ENCODE measurements at regions not wholly inside any gene's neighbourhood (a gene's known extent, or its start where the extent isn't known, plus 50 kb on each side); places are given as distances from the start of the nearest gene placed in this dataset.

DNA sequence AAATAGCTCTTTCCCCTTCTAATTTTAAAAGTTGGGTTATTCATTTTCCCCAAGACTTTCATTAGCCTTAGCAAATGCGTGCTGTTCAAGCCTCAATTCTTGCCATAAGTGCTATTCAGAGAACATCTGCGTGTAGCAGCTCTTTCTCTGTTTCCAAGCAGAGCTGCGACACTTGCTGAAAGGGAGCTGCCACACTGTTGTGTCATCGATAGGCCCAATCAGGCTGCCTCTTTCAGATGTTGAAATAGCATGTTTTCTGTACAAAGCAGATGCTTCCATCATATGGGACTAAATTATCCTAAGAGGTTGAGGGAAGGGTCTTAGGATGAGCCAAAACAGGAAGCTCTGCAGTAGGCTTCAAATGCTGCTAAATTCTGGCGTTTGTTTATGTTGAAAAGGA, 220.9 kb upstream of the CDC14C start:
- no peak overlapping the region for H3K4me3 ChIP-seq (ENCODE audit: insufficient read length, low read depth)
- no peak overlapping the region for H3K9ac ChIP-seq (ENCODE audit: insufficient read length, low read depth)
- no peaks in the 10 kb centered on the region for H3K36me3 ChIP-seq (ENCODE audit: insufficient read depth, insufficient read length, low read length)
- TF ChIP-seq YY1 (IDR thresholded peaks at IDR 0.05; ENCODE audit: insufficient read depth, insufficient read length) = no peak
- no peak for TF ChIP-seq ZNF274 (IDR thresholded peaks at IDR 0.05; ENCODE audit: low read depth, low read length)
- TF ChIP-seq SUZ12 (IDR thresholded peaks at IDR 0.05; ENCODE audit: extremely low read depth, insufficient read depth, insufficient read length) = no peak
- no peaks in the 10 kb centered on the region for H3K4me1 ChIP-seq (ENCODE audit: insufficient read depth, insufficient read length)
- no peaks in the 10 kb centered on the region for H3K27me3 ChIP-seq (ENCODE audit: insufficient read depth, insufficient read length)
- DNase-seq (ENCODE audit: low read depth, low spot score) = no peak
- no peaks in the 10 kb centered on the region for H3K9me3 ChIP-seq (ENCODE audit: insufficient read depth, low read length)

- Histone ChIP-seq H3K36me3 (ENCODE audit: insufficient read depth, insufficient read length, low read length) (no peaks in the 10 kb centered on the region), H3K27me3 (ENCODE audit: insufficient read depth, insufficient read length) (no peaks in the 10 kb centered on the region), H3K9me3 (ENCODE audit: insufficient read depth, low read length) (no peaks in the 10 kb centered on the region), H3K4me3 (ENCODE audit: insufficient read length, low read depth) (no peak overlapping the region), H3K9ac (ENCODE audit: insufficient read length, low read depth) (no peak overlapping the region), H3K4me1 (ENCODE audit: insufficient read depth, insufficient read length) (no peaks in the 10 kb centered on the region)
- no peak for DNase-seq (ENCODE audit: low read depth, low spot score)
- TF ChIP-seq YY1 (IDR thresholded peaks at IDR 0.05; ENCODE audit: insufficient read depth, insufficient read length) (no peak), SUZ12 (IDR thresholded peaks at IDR 0.05; ENCODE audit: extremely low read depth, insufficient read depth, insufficient read length) (no peak), ZNF274 (IDR thresholded peaks at IDR 0.05; ENCODE audit: low read depth, low read length) (no peak)
Observed at GRCh38 chr7:48708122-48708521, 216.2 kb upstream of the CDC14C start.

GRCh38 chr7:48708635-48709034, 215.7 kb upstream of the CDC14C start:
- H3K36me3 ChIP-seq (ENCODE audit: insufficient read depth, insufficient read length, low read length) = no peaks in the 10 kb centered on the region
- TF ChIP-seq ZNF274 (IDR thresholded peaks at IDR 0.05; ENCODE audit: low read depth, low read length) (no peak), YY1 (IDR thresholded peaks at IDR 0.05; ENCODE audit: insufficient read depth, insufficient read length) (no peak), SUZ12 (IDR thresholded peaks at IDR 0.05; ENCODE audit: extremely low read depth, insufficient read depth, insufficient read length) (no peak)
- no peaks in the 10 kb centered on the region for H3K4me1 ChIP-seq (ENCODE audit: insufficient read depth, insufficient read length)
- peak; percentile 32 for DNase-seq (ENCODE audit: low read depth, low spot score)
- no peaks in the 10 kb centered on the region for H3K27me3 ChIP-seq (ENCODE audit: insufficient read depth, insufficient read length)
- H3K4me3 ChIP-seq (ENCODE audit: insufficient read length, low read depth) = no peak overlapping the region
- no peaks in the 10 kb centered on the region for H3K9me3 ChIP-seq (ENCODE audit: insufficient read depth, low read length)
- H3K9ac ChIP-seq (ENCODE audit: insufficient read length, low read depth) = no peak overlapping the region

DNA sequence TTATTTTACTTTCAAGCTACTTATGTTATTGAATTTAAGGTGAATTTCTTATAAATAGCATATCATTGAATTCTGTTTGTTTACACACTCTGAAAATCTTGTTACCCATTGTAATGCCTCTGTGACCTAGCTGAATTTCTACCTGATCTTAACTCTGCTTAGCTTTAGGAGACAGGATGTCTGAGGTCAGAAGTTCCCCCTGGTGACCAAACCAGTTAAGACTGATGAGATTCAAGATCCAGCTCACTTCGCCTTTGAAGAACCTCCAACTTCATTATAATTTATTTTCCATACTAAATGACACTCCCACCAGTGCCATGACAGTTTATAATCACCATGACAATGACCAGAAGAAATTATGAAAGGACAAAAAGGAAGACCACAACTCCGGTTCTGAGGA, 213.4 kb upstream of the CDC14C start:
- Histone ChIP-seq H3K9ac (ENCODE audit: insufficient read length, low read depth) (no peak overlapping the region), H3K36me3 (ENCODE audit: insufficient read depth, insufficient read length, low read length) (no peaks in the 10 kb centered on the region), H3K9me3 (ENCODE audit: insufficient read depth, low read length) (no peaks in the 10 kb centered on the region), H3K27me3 (ENCODE audit: insufficient read depth, insufficient read length) (no peaks in the 10 kb centered on the region), H3K4me1 (ENCODE audit: insufficient read depth, insufficient read length) (no peaks in the 10 kb centered on the region), H3K4me3 (ENCODE audit: insufficient read length, low read depth) (no peak overlapping the region)
- TF ChIP-seq YY1 (IDR thresholded peaks at IDR 0.05; ENCODE audit: insufficient read depth, insufficient read length) (no peak), ZNF274 (IDR thresholded peaks at IDR 0.05; ENCODE audit: low read depth, low read length) (no peak), SUZ12 (IDR thresholded peaks at IDR 0.05; ENCODE audit: extremely low read depth, insufficient read depth, insufficient read length) (no peak)
- DNase-seq (ENCODE audit: low read depth, low spot score) = peak; percentile 9

DNA sequence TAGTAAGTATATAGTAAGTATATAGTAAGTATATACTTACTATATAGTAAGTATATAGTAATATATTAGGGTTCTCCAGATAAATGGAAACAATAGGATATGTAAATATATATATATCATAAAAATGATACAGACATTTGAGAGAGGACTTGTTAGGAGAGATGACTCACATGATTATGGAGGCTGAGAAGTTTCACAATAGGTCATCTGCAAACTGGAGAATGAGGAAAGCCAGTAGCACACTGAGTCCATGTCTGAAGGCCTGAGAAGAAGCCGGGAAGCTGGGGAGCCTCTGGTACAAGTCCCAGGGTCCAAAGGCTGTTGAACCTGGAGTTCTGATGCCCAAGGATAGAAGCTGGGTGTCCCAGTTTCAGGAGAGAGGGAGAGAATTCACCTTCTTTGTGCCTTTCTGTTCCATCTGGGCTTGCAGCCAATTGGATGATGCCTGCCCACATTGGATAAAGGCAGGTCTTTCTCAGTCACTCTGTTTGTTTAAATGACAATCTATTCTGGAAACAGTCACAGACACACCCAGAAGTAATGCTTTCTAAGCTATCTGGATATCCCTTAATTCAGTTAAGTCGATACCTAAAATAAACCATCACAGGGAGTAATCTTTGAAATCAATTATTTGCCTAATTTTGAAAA, 205.5 kb upstream of the CDC14C start:
- TF ChIP-seq SUZ12 (IDR thresholded peaks at IDR 0.05; ENCODE audit: extremely low read depth, insufficient read depth, insufficient read length) (no peak), YY1 (IDR thresholded peaks at IDR 0.05; ENCODE audit: insufficient read depth, insufficient read length) (no peak), ZNF274 (IDR thresholded peaks at IDR 0.05; ENCODE audit: low read depth, low read length) (no peak)

GRCh38 chr7:48728799-48729198, 195.5 kb upstream of the CDC14C start:
- Histone ChIP-seq H3K9ac (ENCODE audit: insufficient read length, low read depth) (no peak overlapping the region), H3K36me3 (ENCODE audit: insufficient read depth, insufficient read length, low read length) (no peaks in the 10 kb centered on the region), H3K4me1 (ENCODE audit: insufficient read depth, insufficient read length) (no peaks in the 10 kb centered on the region), H3K27me3 (ENCODE audit: insufficient read depth, insufficient read length) (no peaks in the 10 kb centered on the region), H3K9me3 (ENCODE audit: insufficient read depth, low read length) (peaks cover 18% of the 10 kb centered on the region; the same call in 1 of the 2 replicates), H3K4me3 (ENCODE audit: insufficient read length, low read depth) (no peak overlapping the region)
- no peak for TF ChIP-seq SUZ12 (IDR thresholded peaks at IDR 0.05; ENCODE audit: extremely low read depth, insufficient read depth, insufficient read length)
- no peak for TF ChIP-seq ZNF274 (IDR thresholded peaks at IDR 0.05; ENCODE audit: low read depth, low read length)
- no peak for DNase-seq (ENCODE audit: low read depth, low spot score)

More for the DNA sequence above, 205.5 kb upstream of the CDC14C start:
- Histone ChIP-seq H3K9me3 (ENCODE audit: insufficient read depth, low read length) (peaks cover 2% of the 10 kb centered on the region; the same call in 1 of the 2 replicates), H3K27me3 (ENCODE audit: insufficient read depth, insufficient read length) (no peaks in the 10 kb centered on the region), H3K36me3 (ENCODE audit: insufficient read depth, insufficient read length, low read length) (no peaks in the 10 kb centered on the region), H3K4me3 (ENCODE audit: insufficient read length, low read depth) (no peak overlapping the region), H3K4me1 (ENCODE audit: insufficient read depth, insufficient read length) (peaks cover 2% of the 10 kb centered on the region), H3K9ac (ENCODE audit: insufficient read length, low read depth) (no peak overlapping the region)
- DNase-seq (ENCODE audit: low read depth, low spot score) = no peak

DNA sequence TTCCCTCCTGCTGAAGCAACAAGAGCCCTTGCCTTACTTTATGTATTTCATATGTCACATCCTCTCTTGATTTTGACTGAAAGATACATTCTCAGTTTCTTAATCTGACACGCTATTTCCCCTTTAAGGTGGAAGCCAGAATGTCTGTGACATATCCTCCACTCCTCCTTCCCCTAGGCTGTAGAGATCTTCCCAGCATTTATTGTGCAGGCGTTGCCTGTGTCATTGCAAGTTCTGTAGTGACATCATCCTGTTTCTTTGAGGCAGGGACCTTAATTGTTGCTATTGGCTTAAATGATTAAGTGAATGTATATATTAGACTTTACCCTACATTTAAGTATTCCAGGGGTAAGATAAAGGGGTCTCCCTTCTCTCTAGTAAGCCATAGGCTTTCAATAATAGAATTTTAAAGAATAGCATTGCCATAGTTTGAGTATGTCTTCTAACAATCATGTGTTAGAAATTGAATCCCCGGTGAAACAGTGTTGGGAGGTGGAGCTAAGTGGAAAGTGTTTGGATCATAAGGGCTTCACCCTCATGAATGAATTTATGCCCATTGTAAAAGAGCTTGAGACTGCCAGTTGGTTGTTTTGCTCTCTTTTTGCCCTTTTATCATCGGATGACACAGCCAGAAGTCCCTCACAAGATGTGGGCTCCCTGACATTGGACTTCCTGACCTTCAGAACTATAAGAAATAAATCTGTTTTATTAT, 189.5 kb upstream of the CDC14C start:
- TF ChIP-seq YY1 (IDR thresholded peaks at IDR 0.05; ENCODE audit: insufficient read depth, insufficient read length) = no peak
- no peak for TF ChIP-seq ZNF274 (IDR thresholded peaks at IDR 0.05; ENCODE audit: low read depth, low read length)
- no peak for TF ChIP-seq SUZ12 (IDR thresholded peaks at IDR 0.05; ENCODE audit: extremely low read depth, insufficient read depth, insufficient read length)
- H3K4me1 ChIP-seq (ENCODE audit: insufficient read depth, insufficient read length) = no peaks in the 10 kb centered on the region
- H3K27me3 ChIP-seq (ENCODE audit: insufficient read depth, insufficient read length) = no peaks in the 10 kb centered on the region
- H3K36me3 ChIP-seq (ENCODE audit: insufficient read depth, insufficient read length, low read length) = no peaks in the 10 kb centered on the region
- H3K4me3 ChIP-seq (ENCODE audit: insufficient read length, low read depth) = no peak overlapping the region
- DNase-seq (ENCODE audit: low read depth, low spot score) = no peak
- peaks cover 28% of the 10 kb centered on the region; the same call in 1 of the 2 replicates for H3K9me3 ChIP-seq (ENCODE audit: insufficient read depth, low read length)
- H3K9ac ChIP-seq (ENCODE audit: insufficient read length, low read depth) = no peak overlapping the region

Data from NT2/D1 (cell line).